ENCODE measurements at regions not wholly inside any gene's neighbourhood (a gene's known extent, or its start where the extent isn't known, plus 50 kb on each side); places are given as distances from the start of the nearest gene placed in this dataset.
A peak's percentile ranks its signal among the peaks of the same experiment; 100 is the strongest.

DNA sequence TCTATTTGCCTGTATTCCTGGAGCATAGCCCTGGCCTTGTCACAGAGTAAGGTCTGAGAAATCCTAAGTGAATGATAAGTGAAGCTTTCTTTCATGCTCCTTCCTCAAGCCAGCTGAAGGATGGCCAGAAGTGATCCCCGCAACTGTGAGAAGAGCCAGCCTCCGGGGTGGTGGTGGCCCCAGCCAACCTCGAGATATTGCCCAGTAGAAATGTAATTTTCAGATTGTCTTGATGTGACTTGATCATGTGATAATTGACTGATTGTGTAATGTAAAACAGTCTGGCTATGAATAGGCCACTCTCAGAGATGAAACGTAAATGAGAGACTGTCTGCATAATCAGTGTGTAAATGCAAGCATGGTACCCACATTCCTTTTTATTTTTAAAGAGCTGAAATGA is 242.4 kb upstream of the CAMK1G start:
- no peaks in the 10 kb centered on the region for H3K27me3 ChIP-seq (ENCODE audit: control insufficient read depth in 1 of 2, insufficient read depth in 2 of 2, low read length in 2 of 2)
- no peak overlapping the region for H3K27ac ChIP-seq (ENCODE audit: low read depth in 2 of 2, low read length in 1 of 2)
- H3K4me1 ChIP-seq (ENCODE audit: control insufficient read depth in 2 of 2, insufficient read depth in 2 of 2, low read length in 1 of 2): no peaks in the 10 kb centered on the region
- H3K36me3 ChIP-seq (ENCODE audit: control insufficient read depth in 2 of 2, insufficient read depth in 2 of 2, low read length in 1 of 2): no peaks in the 10 kb centered on the region
- H3K9me3 ChIP-seq (ENCODE audit: control insufficient read depth in 2 of 2, insufficient read depth in 1 of 2, low read depth in 1 of 2, low read length in 1 of 2): no peaks in the 10 kb centered on the region
- H3K4me3 ChIP-seq (ENCODE audit: low read depth in 1 of 2, low read length in 2 of 2): no peak overlapping the region
- 58 to 60% methylated on average over 4 of the region's 4 CpGs for WGBS, 2 donors

GRCh38 chr1:209341673-209342420 is 241.7 kb upstream of the CAMK1G start:
- 63 to 82% methylated on average over 8 of the region's 8 CpGs for WGBS, 2 donors
- Histone ChIP-seq H3K27ac (ENCODE audit: low read depth in 2 of 2, low read length in 1 of 2) (no peak overlapping the region), H3K27me3 (ENCODE audit: control insufficient read depth in 1 of 2, insufficient read depth in 2 of 2, low read length in 2 of 2) (no peaks in the 10 kb centered on the region), H3K4me1 (ENCODE audit: control insufficient read depth in 2 of 2, insufficient read depth in 2 of 2, low read length in 1 of 2) (no peaks in the 10 kb centered on the region), H3K9me3 (ENCODE audit: control insufficient read depth in 2 of 2, insufficient read depth in 1 of 2, low read depth in 1 of 2, low read length in 1 of 2) (no peaks in the 10 kb centered on the region), H3K36me3 (ENCODE audit: control insufficient read depth in 2 of 2, insufficient read depth in 2 of 2, low read length in 1 of 2) (no peaks in the 10 kb centered on the region), H3K4me3 (ENCODE audit: low read depth in 1 of 2, low read length in 2 of 2) (no peak overlapping the region)

- H3K9me3 ChIP-seq (ENCODE audit: control insufficient read depth in 2 of 2, insufficient read depth in 1 of 2, low read depth in 1 of 2, low read length in 1 of 2): no peaks in the 10 kb centered on the region
- WGBS, 2 donors: 44 to 49% methylated on average over 9 of the region's 9 CpGs
- H3K27me3 ChIP-seq (ENCODE audit: control insufficient read depth in 1 of 2, insufficient read depth in 2 of 2, low read length in 2 of 2): no peaks in the 10 kb centered on the region
- no peak overlapping the region for H3K4me3 ChIP-seq (ENCODE audit: low read depth in 1 of 2, low read length in 2 of 2)
- no peaks in the 10 kb centered on the region for H3K36me3 ChIP-seq (ENCODE audit: control insufficient read depth in 2 of 2, insufficient read depth in 2 of 2, low read length in 1 of 2)
- H3K4me1 ChIP-seq (ENCODE audit: control insufficient read depth in 2 of 2, insufficient read depth in 2 of 2, low read length in 1 of 2): no peaks in the 10 kb centered on the region
- no peak overlapping the region for H3K27ac ChIP-seq (ENCODE audit: low read depth in 2 of 2, low read length in 1 of 2)
These were observed 240.9 kb upstream of the CAMK1G start for GRCh38 chr1:209342441-209343175.

GRCh38 chr1:209343511-209343910 is 240.0 kb upstream of the CAMK1G start:
- no peak overlapping the region for H3K4me3 ChIP-seq (ENCODE audit: low read depth in 1 of 2, low read length in 2 of 2)
- H3K4me1 ChIP-seq (ENCODE audit: control insufficient read depth in 2 of 2, insufficient read depth in 2 of 2, low read length in 1 of 2): no peaks in the 10 kb centered on the region
- WGBS, 2 donors: 84 to 85% methylated on average over 4 of the region's 4 CpGs

DNA sequence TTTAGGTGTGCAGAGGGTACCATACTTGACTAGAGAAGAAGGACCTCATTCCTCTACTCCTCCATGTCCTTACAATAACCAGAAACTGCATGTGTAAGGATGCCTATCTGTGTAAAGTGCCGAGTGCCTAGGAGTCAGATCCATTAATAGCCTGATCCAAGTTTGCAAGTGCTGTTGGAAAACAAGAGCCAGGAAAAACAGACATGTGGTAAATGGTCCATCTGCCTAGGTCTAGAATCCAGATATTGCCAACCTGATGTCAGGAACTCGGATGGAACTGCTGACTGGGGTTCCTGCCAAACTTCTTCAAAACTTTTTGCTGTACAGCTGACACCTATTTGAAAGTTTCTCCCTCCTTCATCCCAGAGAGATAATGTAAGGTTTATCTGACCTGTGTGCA is 239.4 kb upstream of the CAMK1G start:
- H3K36me3 ChIP-seq (ENCODE audit: control insufficient read depth in 2 of 2, insufficient read depth in 2 of 2, low read length in 1 of 2): no peaks in the 10 kb centered on the region
- WGBS, 2 donors: 70 to 73% methylated on average over 2 of the region's 2 CpGs
- no peak overlapping the region for H3K4me3 ChIP-seq (ENCODE audit: low read depth in 1 of 2, low read length in 2 of 2)
- no peaks in the 10 kb centered on the region for H3K9me3 ChIP-seq (ENCODE audit: control insufficient read depth in 2 of 2, insufficient read depth in 1 of 2, low read depth in 1 of 2, low read length in 1 of 2)
- no peaks in the 10 kb centered on the region for H3K4me1 ChIP-seq (ENCODE audit: control insufficient read depth in 2 of 2, insufficient read depth in 2 of 2, low read length in 1 of 2)
- H3K27ac ChIP-seq (ENCODE audit: low read depth in 2 of 2, low read length in 1 of 2): no peak overlapping the region
- H3K27me3 ChIP-seq (ENCODE audit: control insufficient read depth in 1 of 2, insufficient read depth in 2 of 2, low read length in 2 of 2): no peaks in the 10 kb centered on the region

More at GRCh38 chr1:209343511-209343910, 240.0 kb upstream of the CAMK1G start:
- Histone ChIP-seq H3K27ac (ENCODE audit: low read depth in 2 of 2, low read length in 1 of 2) (no peak overlapping the region), H3K9me3 (ENCODE audit: control insufficient read depth in 2 of 2, insufficient read depth in 1 of 2, low read depth in 1 of 2, low read length in 1 of 2) (no peaks in the 10 kb centered on the region), H3K27me3 (ENCODE audit: control insufficient read depth in 1 of 2, insufficient read depth in 2 of 2, low read length in 2 of 2) (no peaks in the 10 kb centered on the region), H3K36me3 (ENCODE audit: control insufficient read depth in 2 of 2, insufficient read depth in 2 of 2, low read length in 1 of 2) (no peaks in the 10 kb centered on the region)

DNA sequence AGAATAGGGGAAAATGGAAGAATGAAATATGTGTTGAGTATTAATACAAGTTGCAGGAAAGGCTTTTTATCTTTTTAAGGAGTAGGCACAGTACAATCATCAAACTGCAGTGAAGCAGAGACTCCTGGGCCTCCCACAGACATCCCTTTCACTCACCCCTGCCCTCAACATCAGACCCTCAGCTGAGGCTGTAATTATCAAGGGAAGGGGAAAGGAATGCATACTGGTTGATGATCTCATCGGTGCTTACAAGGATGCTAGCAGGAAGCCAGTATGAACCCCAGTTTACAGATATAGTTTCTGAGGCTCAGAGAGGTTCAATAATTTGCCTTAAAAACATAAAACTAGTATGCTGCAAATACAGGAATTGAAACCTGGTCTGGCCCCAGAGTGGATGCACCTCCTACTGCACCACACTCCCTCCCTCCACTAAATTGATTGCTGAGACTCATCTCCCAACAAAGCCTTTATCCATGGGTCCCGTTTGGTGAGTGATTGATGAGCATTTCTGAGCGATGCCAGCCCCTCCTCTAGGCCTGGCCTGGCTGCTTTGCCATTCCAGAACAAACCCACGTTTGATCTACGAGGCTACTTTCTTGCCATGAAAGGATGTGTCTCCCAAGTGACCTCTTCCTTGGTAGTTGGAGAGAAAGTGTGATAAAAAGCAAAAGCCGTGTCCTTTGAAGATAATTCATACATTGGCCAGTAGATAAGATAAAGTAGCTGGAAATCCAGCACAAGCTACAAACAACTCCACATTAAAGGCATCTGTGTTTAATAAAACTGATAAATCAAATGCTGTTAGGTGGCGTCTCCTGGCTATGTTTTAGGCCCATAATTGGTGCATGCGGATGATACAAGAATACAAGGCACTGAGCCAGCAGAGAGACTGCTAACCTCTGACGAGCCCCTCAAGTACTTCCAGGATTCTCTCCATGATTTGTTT is 233.9 kb upstream of the CAMK1G start:
- Histone ChIP-seq H3K27me3 (ENCODE audit: control insufficient read depth in 1 of 2, insufficient read depth in 2 of 2, low read length in 2 of 2) (no peaks in the 10 kb centered on the region), H3K36me3 (ENCODE audit: control insufficient read depth in 2 of 2, insufficient read depth in 2 of 2, low read length in 1 of 2) (no peaks in the 10 kb centered on the region), H3K9me3 (ENCODE audit: control insufficient read depth in 2 of 2, insufficient read depth in 1 of 2, low read depth in 1 of 2, low read length in 1 of 2) (no peaks in the 10 kb centered on the region), H3K4me1 (ENCODE audit: control insufficient read depth in 2 of 2, insufficient read depth in 2 of 2, low read length in 1 of 2) (no peaks in the 10 kb centered on the region), H3K27ac (ENCODE audit: low read depth in 2 of 2, low read length in 1 of 2) (no peak overlapping the region), H3K4me3 (ENCODE audit: low read depth in 1 of 2, low read length in 2 of 2) (no peak overlapping the region)
- 55 to 58% methylated on average over 9 of the region's 9 CpGs for WGBS, 2 donors

- Histone ChIP-seq H3K4me1 (ENCODE audit: control insufficient read depth in 2 of 2, insufficient read depth in 2 of 2, low read length in 1 of 2) (no peaks in the 10 kb centered on the region), H3K4me3 (ENCODE audit: low read depth in 1 of 2, low read length in 2 of 2) (no peak overlapping the region), H3K27me3 (ENCODE audit: control insufficient read depth in 1 of 2, insufficient read depth in 2 of 2, low read length in 2 of 2) (no peaks in the 10 kb centered on the region), H3K27ac (ENCODE audit: low read depth in 2 of 2, low read length in 1 of 2) (no peak overlapping the region), H3K9me3 (ENCODE audit: control insufficient read depth in 2 of 2, insufficient read depth in 1 of 2, low read depth in 1 of 2, low read length in 1 of 2) (no peaks in the 10 kb centered on the region), H3K36me3 (ENCODE audit: control insufficient read depth in 2 of 2, insufficient read depth in 2 of 2, low read length in 1 of 2) (no peaks in the 10 kb centered on the region)
- 74 to 75% methylated on average over 3 of the region's 3 CpGs for WGBS, 2 donors
These were observed 230.5 kb upstream of the CAMK1G start for GRCh38 chr1:209353053-209353452.

- H3K9me3 ChIP-seq (ENCODE audit: control insufficient read depth in 2 of 2, insufficient read depth in 1 of 2, low read depth in 1 of 2, low read length in 1 of 2): no peaks in the 10 kb centered on the region
- H3K27me3 ChIP-seq (ENCODE audit: control insufficient read depth in 1 of 2, insufficient read depth in 2 of 2, low read length in 2 of 2): no peaks in the 10 kb centered on the region
- peak overlapping the region; percentile 75 to 78 for H3K27ac ChIP-seq (ENCODE audit: low read depth in 2 of 2, low read length in 1 of 2)
- no peak overlapping the region for H3K4me3 ChIP-seq (ENCODE audit: low read depth in 1 of 2, low read length in 2 of 2)
- 35% methylated on average over 20 of the region's 20 CpGs for WGBS, 2 donors
- no peaks in the 10 kb centered on the region for H3K36me3 ChIP-seq (ENCODE audit: control insufficient read depth in 2 of 2, insufficient read depth in 2 of 2, low read length in 1 of 2)
- H3K4me1 ChIP-seq (ENCODE audit: control insufficient read depth in 2 of 2, insufficient read depth in 2 of 2, low read length in 1 of 2): no peaks in the 10 kb centered on the region
These were observed 229.2 kb upstream of the CAMK1G start for GRCh38 chr1:209354111-209354839.

GRCh38 chr1:209354840-209355165 is 228.7 kb upstream of the CAMK1G start:
- WGBS, 2 donors: 54 to 55% methylated on average over 4 of the region's 4 CpGs
- Histone ChIP-seq H3K36me3 (ENCODE audit: control insufficient read depth in 2 of 2, insufficient read depth in 2 of 2, low read length in 1 of 2) (no peaks in the 10 kb centered on the region), H3K27me3 (ENCODE audit: control insufficient read depth in 1 of 2, insufficient read depth in 2 of 2, low read length in 2 of 2) (no peaks in the 10 kb centered on the region), H3K27ac (ENCODE audit: low read depth in 2 of 2, low read length in 1 of 2) (peak overlapping the region; percentile 75 to 78), H3K4me3 (ENCODE audit: low read depth in 1 of 2, low read length in 2 of 2) (no peak overlapping the region), H3K4me1 (ENCODE audit: control insufficient read depth in 2 of 2, insufficient read depth in 2 of 2, low read length in 1 of 2) (no peaks in the 10 kb centered on the region), H3K9me3 (ENCODE audit: control insufficient read depth in 2 of 2, insufficient read depth in 1 of 2, low read depth in 1 of 2, low read length in 1 of 2) (no peaks in the 10 kb centered on the region)

Measured in esophagus (tissue), 2 donors.